H9 (cell line): ENCODE measurements at regions not wholly inside any gene's neighbourhood (a gene's known extent, or its start where the extent isn't known, plus 50 kb on each side); places are given as distances from the start of the nearest gene placed in this dataset.

Source experiments
- DNase-seq: peaks from one replicate; pipeline ENCODE4 v3.0.0-alpha.2; 2017
- H2AFZ ChIP-seq: one replicate; pipeline ENCODE4 v1.6.1; 2013; ENCODE audit warnings: mild to moderate bottlenecking, low read length, control low read depth, moderate library complexity
- H2AK5ac ChIP-seq: 2 replicates; pipeline ENCODE4 v1.6.1; 2013; ENCODE audit warnings: low read length, control low read depth, mixed read lengths; ENCODE audit not compliant: insufficient read length
- H2BK120ac ChIP-seq: one replicate; pipeline ENCODE4 v1.6.1; 2013; ENCODE audit warnings: low read depth, mild to moderate bottlenecking, low read length, control low read depth, inconsistent platforms; ENCODE audit not compliant: poor library complexity, severe bottlenecking
- H2BK12ac ChIP-seq: 2 replicates; pipeline ENCODE4 v1.6.1; 2013; ENCODE audit warnings: low read length, control low read depth, mixed read lengths, low read depth; ENCODE audit not compliant: insufficient read length
- H2BK15ac ChIP-seq: 2 replicates; pipeline ENCODE4 v1.6.1; 2013; ENCODE audit warnings: low read depth, low read length, control low read depth
- H2BK20ac ChIP-seq: one replicate; pipeline ENCODE4 v1.6.1; 2013; ENCODE audit warnings: low read depth, mild to moderate bottlenecking, low read length, control low read depth, inconsistent platforms; ENCODE audit not compliant: poor library complexity, severe bottlenecking
- H2BK5ac ChIP-seq: 2 replicates; pipeline ENCODE4 v1.6.1; 2013; ENCODE audit warnings: low read length, control low read depth, mixed read lengths; ENCODE audit not compliant: insufficient read length
- H3K14ac ChIP-seq: 2 replicates; pipeline ENCODE4 v1.6.1; 2013; ENCODE audit warnings: low read length, control low read depth; ENCODE audit not compliant: insufficient read depth
- H3K18ac ChIP-seq: 2 replicates; pipeline ENCODE4 v1.6.1; 2013; ENCODE audit warnings: low read depth, mild to moderate bottlenecking, mixed read lengths, low read length, control low read depth; ENCODE audit not compliant: insufficient read length
- H3K23ac ChIP-seq: 2 replicates; pipeline ENCODE4 v1.6.1; 2013; ENCODE audit warnings: low read length, control low read depth, mixed read lengths, low read depth; ENCODE audit not compliant: insufficient read length
- H3K23me2 ChIP-seq: 2 replicates; pipeline ENCODE4 v1.6.1; 2013; ENCODE audit warnings: low read depth, mild to moderate bottlenecking, mixed read lengths, low read length, control low read depth; ENCODE audit not compliant: insufficient read length, poor library complexity, severe bottlenecking
- H3K27ac ChIP-seq: 2 replicates; pipeline ENCODE4 v1.5.1; 2013; ENCODE audit warnings: low read length, control low read depth, mixed read lengths, low read depth; ENCODE audit not compliant: insufficient read length
- H3K27me3 ChIP-seq: 2 replicates; pipeline ENCODE4 v1.6.1; 2013; ENCODE audit warnings: low read length, control low read depth, inconsistent platforms; ENCODE audit not compliant: insufficient read depth
- H3K4ac ChIP-seq: 2 replicates; pipeline ENCODE4 v1.6.1; 2013; ENCODE audit warnings: low read depth, mild to moderate bottlenecking, control low read depth, inconsistent platforms, low read length, moderate library complexity
- H3K4me1 ChIP-seq: 2 replicates; pipeline ENCODE4 v1.6.1; 2013; ENCODE audit warnings: low read length, control low read depth, inconsistent platforms; ENCODE audit not compliant: insufficient read depth
- H3K4me2 ChIP-seq: 2 replicates; pipeline ENCODE4 v1.6.1; 2013; ENCODE audit warnings: low read length, control low read depth, mixed read lengths; ENCODE audit not compliant: insufficient read length, insufficient read depth
- H3K56ac ChIP-seq: 2 replicates; pipeline ENCODE4 v1.6.1; 2013; ENCODE audit warnings: low read depth, mild to moderate bottlenecking, mixed read lengths, low read length, control low read depth; ENCODE audit not compliant: insufficient read length
- H3K79me1 ChIP-seq: 2 replicates; pipeline ENCODE4 v1.6.1; 2013; ENCODE audit warnings: low read depth, mild to moderate bottlenecking, moderate library complexity, low read length, control low read depth, inconsistent platforms; ENCODE audit not compliant: insufficient read depth, poor library complexity, severe bottlenecking
- H3K79me2 ChIP-seq: 2 replicates; pipeline ENCODE4 v1.6.1; 2013; ENCODE audit warnings: low read length, control low read depth, inconsistent platforms; ENCODE audit not compliant: insufficient read depth
- H3K9ac ChIP-seq: 2 replicates; pipeline ENCODE4 v1.6.1; 2013; ENCODE audit warnings: low read length, control low read depth, mixed read lengths; ENCODE audit not compliant: insufficient read length; ENCODE audit errors: extremely low read depth
- H3K9me3 ChIP-seq: one replicate; pipeline ENCODE4 v1.6.1; 2013; ENCODE audit warnings: low read depth, low read length, inconsistent platforms; ENCODE audit not compliant: control insufficient read depth
- H3T11ph ChIP-seq: one replicate; pipeline ENCODE4 v1.6.1; 2013; ENCODE audit warnings: mild to moderate bottlenecking, low read length, control low read depth, inconsistent platforms
- H4K20me1 ChIP-seq: one replicate; pipeline ENCODE4 v1.6.1; 2013; ENCODE audit not compliant: control insufficient read depth, insufficient read length, insufficient read depth
- H4K5ac ChIP-seq: 2 replicates; pipeline ENCODE4 v1.6.1; 2013; ENCODE audit warnings: low read depth, mild to moderate bottlenecking, mixed read lengths, low read length, control low read depth; ENCODE audit not compliant: insufficient read length
- H4K8ac ChIP-seq: replicated peaks from 2 replicates; pipeline ENCODE4 v1.6.1; 2013; ENCODE audit warnings: low read length, control low read depth, mixed read lengths, low read depth; ENCODE audit not compliant: insufficient read length
- H4K91ac ChIP-seq: 2 replicates; pipeline ENCODE4 v1.6.1; 2013; ENCODE audit warnings: low read depth, mild to moderate bottlenecking, moderate library complexity, mixed read lengths, low read length, control low read depth; ENCODE audit not compliant: insufficient read length
- H3K27ac Mint-ChIP-seq, 3 experiments: 2 replicates in 2 of 3; 3 replicates in 1 of 3; pipeline ENCODE4 v1.8.0; 2020 to 2021; ENCODE audit warnings: mixed read lengths in 3 of 3, mild to moderate bottlenecking in 1 of 3, moderate library complexity in 1 of 3
- H3K27me3 Mint-ChIP-seq: 2 replicates; pipeline ENCODE4 v1.8.0; 2021; ENCODE audit warnings: low read depth, mild to moderate bottlenecking, moderate library complexity, mixed read lengths
- H3K36me3 Mint-ChIP-seq, 3 experiments: 2 replicates in 2 of 3; 3 replicates in 1 of 3; pipeline ENCODE4 v1.8.0; 2020 to 2021; ENCODE audit warnings: low read depth in 3 of 3, mixed read lengths in 3 of 3; ENCODE audit not compliant: insufficient read depth in 1 of 3
- H3K4me1 Mint-ChIP-seq, 2 experiments: 2 replicates each; pipeline ENCODE4 v1.8.0; 2020; ENCODE audit warnings: mixed read lengths in 2 of 2
- H3K4me3 Mint-ChIP-seq, 2 experiments: 2 replicates in 1 of 2; 3 replicates in 1 of 2; pipeline ENCODE4 v1.8.0; 2020 to 2021; ENCODE audit warnings: mild to moderate bottlenecking in 2 of 2, mixed read lengths in 2 of 2, moderate library complexity in 1 of 2
- H3K9me3 Mint-ChIP-seq, 2 experiments: 2 replicates in 1 of 2; 3 replicates in 1 of 2; pipeline ENCODE4 v1.8.0; 2020; ENCODE audit warnings: mild to moderate bottlenecking in 2 of 2, mixed read lengths in 2 of 2, moderate library complexity in 1 of 2
- CTCF ChIP-seq: fragments of 200-600 bp; sonication (generic); conservative IDR thresholded peaks from 3 replicates; pipeline ENCODE4 v1.8.0; 2021; ENCODE audit warnings: antibody characterized with exemption, mild to moderate bottlenecking
- WGBS: extraction: QIAGEN DNeasy Blood & Tissue Kit; methylation state at CpG from one replicate; pipeline ENCODE4 v1.1.7; 2013; ENCODE audit warnings: missing lambda C conversion rate, low lambda C conversion rate, mixed read lengths; ENCODE audit not compliant: insufficient read length; ENCODE audit errors: extremely low coverage; 5-methylcytosine and 5-hydroxymethylcytosine counted together

GRCh38 chr1:57615956-57616355 is 192.1 kb upstream of the DAB1 start:
- no peaks in the 10 kb centered on the region for H3K79me2 ChIP-seq
- no CpG with 5 or more reads among the region's 4 CpGs for WGBS
- Mint-ChIP-seq H3K27me3 (no peaks in the 10 kb centered on the region), H3K4me1 (no peaks in the 10 kb centered on the region), H3K4me3 (no peak overlapping the region), H3K27ac (peak overlapping the region in 1 of 3 experiments; percentile 41; a peak in 1 of 7 replicates), H3K9me3 (no peaks in the 10 kb centered on the region), H3K36me3 (no peaks in the 10 kb centered on the region)
- no peak overlapping the region for H2AFZ ChIP-seq
- no peaks in the 10 kb centered on the region for H4K20me1 ChIP-seq
- H3T11ph ChIP-seq = no peak overlapping the region
- H3K79me1 ChIP-seq = no peaks in the 10 kb centered on the region
- no peak overlapping the region for H2BK5ac ChIP-seq
- H3K27me3 ChIP-seq = no peaks in the 10 kb centered on the region
- H3K56ac ChIP-seq = no peak overlapping the region
- no peak overlapping the region for H2AK5ac ChIP-seq
- no peak overlapping the region for H3K18ac ChIP-seq
- no peak overlapping the region for H2BK15ac ChIP-seq
- H2BK12ac ChIP-seq = no peak overlapping the region
- H3K4me1 ChIP-seq = peaks cover 2% of the 10 kb centered on the region; the same call in 1 of the 2 replicates
- no peak overlapping the region for H4K91ac ChIP-seq
- H3K14ac ChIP-seq = no peak overlapping the region
- H4K5ac ChIP-seq = no peak overlapping the region
- H3K4ac ChIP-seq = no peak overlapping the region
- H3K27ac ChIP-seq = no peak overlapping the region
- no peak for TF ChIP-seq CTCF
- no peaks in the 10 kb centered on the region for H3K9me3 ChIP-seq
- H4K8ac ChIP-seq = no peak overlapping the region
- no peak overlapping the region for H2BK20ac ChIP-seq
- H2BK120ac ChIP-seq = no peak overlapping the region
- H3K23ac ChIP-seq = no peak overlapping the region
- no peak for DNase-seq
- no peak overlapping the region for H3K9ac ChIP-seq
- H3K23me2 ChIP-seq = no peaks in the 10 kb centered on the region
- no peak overlapping the region for H3K4me2 ChIP-seq
